ENCODE measurements at regions not wholly inside any gene's neighbourhood (a gene's known extent, or its start where the extent isn't known, plus 50 kb on each side); places are given as distances from the start of the nearest gene placed in this dataset.

GRCh38 chr5:98041661-98042060 lies 731.8 kb upstream of the RGMB start:
- TF ChIP-seq CTCF (IDR thresholded peaks at IDR 0.05 in 4 of 5, conservative IDR thresholded peaks at IDR 0.05 in 1 of 5) (no peak), POLR2A (IDR thresholded peaks at IDR 0.05) (no peak)

Measured in gastrocnemius medialis (tissue), 4 donors.